ENCODE measurements at regions not wholly inside any gene's neighbourhood (a gene's known extent, or its start where the extent isn't known, plus 50 kb on each side); places are given as distances from the start of the nearest gene placed in this dataset.

DNA sequence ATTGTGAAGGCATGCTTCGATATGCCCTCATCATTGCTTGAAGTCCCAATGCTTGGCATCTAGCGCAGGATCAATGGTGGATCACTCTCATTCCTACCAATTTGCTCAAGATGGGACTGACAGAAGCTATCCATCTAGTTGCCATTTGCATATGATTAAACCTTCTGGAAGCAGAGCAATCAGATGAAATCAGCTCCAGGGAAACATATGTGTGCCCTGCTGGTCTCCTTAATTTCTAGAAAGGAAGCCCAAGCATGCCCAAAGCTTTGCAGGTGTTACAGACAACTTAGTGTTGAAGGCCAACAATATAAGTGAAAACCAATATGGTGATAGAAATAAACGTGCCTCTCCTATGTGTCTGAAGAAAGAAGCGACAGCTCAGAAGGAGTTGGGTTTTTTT, 350.0 kb upstream of the ERCC4 start:
- Histone ChIP-seq H2AFZ (ENCODE audit: low read depth, low read length) (no peak overlapping the region), H3K4me3 (no peak overlapping the region), H3K27me3 (ENCODE audit: control insufficient read depth in 2 of 2, insufficient read depth in 2 of 2, low read length in 2 of 2) (no peaks in the 10 kb centered on the region), H3K9me3 (replicated peaks; ENCODE audit: control insufficient read depth, insufficient read depth, low read depth, low read length) (no peaks in the 10 kb centered on the region), H4K20me1 (replicated peaks; ENCODE audit: control insufficient read depth, insufficient read depth, low read length) (no peaks in the 10 kb centered on the region), H3K9ac (ENCODE audit: insufficient read depth in 1 of 2, low read depth in 2 of 2, low read length in 2 of 2) (no peak overlapping the region), H3K27ac (ENCODE audit: extremely low read depth, low read depth, low read length) (no peak overlapping the region), H3K4me1 (replicated peaks in 1 of 2; ENCODE audit: control insufficient read depth in 2 of 2, insufficient read depth in 2 of 2, low read length in 2 of 2) (no peaks in the 10 kb centered on the region), H3K9me1 (ENCODE audit: control insufficient read depth, insufficient read depth, low read length) (no peaks in the 10 kb centered on the region), H3K36me3 (ENCODE audit: control insufficient read depth, insufficient read depth, low read length) (no peaks in the 10 kb centered on the region), H3K4me2 (ENCODE audit: insufficient read depth, low read length) (no peak overlapping the region), H3K79me2 (ENCODE audit: control insufficient read depth, insufficient read depth, low read length) (no peaks in the 10 kb centered on the region)
- BruUV-seq (replicated peaks), result no TSS peak
- CTCF ChIA-PET (ENCODE audit: low intra/inter-chr PET ratio), result no interaction called here
- 0% methylated on average over 4 of the region's 4 CpGs for WGBS (ENCODE audit: insufficient coverage, low coverage, missing lambda C conversion rate)
- in situ Hi-C loops (cut with MboI) (no loop called here), intact Hi-C loops (cut with micrococcal nuclease) (no loop called here)
- ATAC-seq, result no peak
- POLR2A ChIA-PET, result no interaction called here
- FAIRE-seq, result no peak
- TF ChIP-seq TSHZ1 (CRISPR knock-in tag; IDR thresholded peaks at IDR 0.05) (no peak), NONO (IDR thresholded peaks at IDR 0.05; ENCODE audit: low read depth in 2 of 2, low read length in 1 of 2) (no peak), ELF1 (tag; IDR thresholded peaks at IDR 0.05) (no peak), CBX2 (IDR thresholded peaks at IDR 0.05; ENCODE audit: insufficient read depth, low read length, poor library complexity, severe bottlenecking) (no peak), SIN3B (IDR thresholded peaks at IDR 0.05; ENCODE audit: low read depth) (no peak), L3MBTL2 (IDR thresholded peaks at IDR 0.05) (no peak), SAFB (IDR thresholded peaks at IDR 0.05; ENCODE audit: borderline replicate concordance, low read depth, low read length) (no peak), WHSC1 (IDR thresholded peaks at IDR 0.05; ENCODE audit: low read length) (no peak), HDGF (IDR thresholded peaks at IDR 0.05) (no peak), KLF1 (tag; IDR thresholded peaks at IDR 0.05) (no peak)
- TF ChIP-seq, protein P1, sequence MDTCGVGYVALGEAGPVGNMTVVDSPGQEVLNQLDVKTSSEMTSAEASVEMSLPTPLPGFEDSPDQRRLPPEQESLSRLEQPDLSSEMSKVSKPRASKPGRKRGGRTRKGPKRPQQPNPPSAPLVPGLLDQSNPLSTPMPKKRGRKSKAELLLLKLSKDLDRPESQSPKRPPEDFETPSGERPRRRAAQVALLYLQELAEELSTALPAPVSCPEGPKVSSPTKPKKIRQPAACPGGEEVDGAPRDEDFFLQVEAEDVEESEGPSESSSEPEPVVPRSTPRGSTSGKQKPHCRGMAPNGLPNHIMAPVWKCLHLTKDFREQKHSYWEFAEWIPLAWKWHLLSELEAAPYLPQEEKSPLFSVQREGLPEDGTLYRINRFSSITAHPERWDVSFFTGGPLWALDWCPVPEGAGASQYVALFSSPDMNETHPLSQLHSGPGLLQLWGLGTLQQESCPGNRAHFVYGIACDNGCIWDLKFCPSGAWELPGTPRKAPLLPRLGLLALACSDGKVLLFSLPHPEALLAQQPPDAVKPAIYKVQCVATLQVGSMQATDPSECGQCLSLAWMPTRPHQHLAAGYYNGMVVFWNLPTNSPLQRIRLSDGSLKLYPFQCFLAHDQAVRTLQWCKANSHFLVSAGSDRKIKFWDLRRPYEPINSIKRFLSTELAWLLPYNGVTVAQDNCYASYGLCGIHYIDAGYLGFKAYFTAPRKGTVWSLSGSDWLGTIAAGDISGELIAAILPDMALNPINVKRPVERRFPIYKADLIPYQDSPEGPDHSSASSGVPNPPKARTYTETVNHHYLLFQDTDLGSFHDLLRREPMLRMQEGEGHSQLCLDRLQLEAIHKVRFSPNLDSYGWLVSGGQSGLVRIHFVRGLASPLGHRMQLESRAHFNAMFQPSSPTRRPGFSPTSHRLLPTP (IDR thresholded peaks at IDR 0.05; ENCODE audit: borderline replicate concordance, extremely low read depth, insufficient read length), result no peak
- DNase-seq (ENCODE audit: extremely low read depth in 1 of 4, low spot score in 3 of 4), result no peak
